AG04449 (cell line): ENCODE measurements at regions not wholly inside any gene's neighbourhood (a gene's known extent, or its start where the extent isn't known, plus 50 kb on each side); places are given as distances from the start of the nearest gene placed in this dataset.

Experiments
- CTCF ChIA-PET: fragments of 350-600 bp; formaldehyde crosslinking; extraction: SDS; loops from one replicate; lab custom pipeline; 2021; ENCODE audit warnings: antibody characterized with exemption; lab: Yijun Ruan, JAX
- POLR2A ChIA-PET: fragments of 400-600, 350-600 bp; formaldehyde crosslinking; extraction: SDS; loops from one replicate; lab custom pipeline; 2020; ENCODE audit warnings: antibody characterized with exemption, inconsistent platforms; lab: Yijun Ruan, JAX
- DNase-seq: peaks from one replicate; pipeline ENCODE4 v3.0.0-alpha.2; 2010; ENCODE audit warnings: low read depth, low spot score
- H3K4me3 ChIP-seq: 2 replicates; pipeline ENCODE4 v1.5.1; 2011; ENCODE audit warnings: low read depth, mild to moderate bottlenecking, control low read depth, low read length
- CTCF ChIP-seq: IDR thresholded peaks from one replicate; pipeline ENCODE4 v1.5.1; 2011; ENCODE audit warnings: mild to moderate bottlenecking, moderate library complexity, low read length, control low read depth, inconsistent platforms; ENCODE audit not compliant: insufficient read depth; ENCODE audit errors: missing control alignments

DNA sequence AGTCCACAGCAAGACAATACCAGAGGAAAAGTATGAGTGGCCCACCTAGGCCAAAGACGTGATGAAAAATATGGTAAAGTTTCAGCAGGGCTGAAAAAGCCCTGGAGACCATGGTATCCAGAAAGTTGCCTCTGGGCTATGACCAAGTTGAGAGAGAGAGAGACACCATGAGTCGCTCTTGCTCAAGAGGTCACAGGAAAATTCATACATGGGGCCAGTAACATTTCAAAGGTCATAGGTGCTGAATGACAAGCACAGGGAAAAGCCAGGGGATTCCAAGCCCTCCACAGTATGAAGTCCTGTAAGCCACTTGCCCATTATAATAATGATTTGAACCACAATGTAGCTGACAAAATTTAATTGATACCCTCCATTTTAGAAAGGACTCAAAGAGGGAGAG is 657.7 kb upstream of the CITED2 start:
- CTCF ChIA-PET, result no interaction called here
- no peak overlapping the region for H3K4me3 ChIP-seq
- DNase-seq, result no peak
- POLR2A ChIA-PET, result no interaction called here
- no peak for TF ChIP-seq CTCF

- ChIA-PET POLR2A (no interaction called here), CTCF (no interaction called here)
- no peak for DNase-seq
- H3K4me3 ChIP-seq, result no peak overlapping the region
- no peak for TF ChIP-seq CTCF
These were observed 655.1 kb upstream of the CITED2 start for GRCh38 chr6:140029551-140029950.

DNA sequence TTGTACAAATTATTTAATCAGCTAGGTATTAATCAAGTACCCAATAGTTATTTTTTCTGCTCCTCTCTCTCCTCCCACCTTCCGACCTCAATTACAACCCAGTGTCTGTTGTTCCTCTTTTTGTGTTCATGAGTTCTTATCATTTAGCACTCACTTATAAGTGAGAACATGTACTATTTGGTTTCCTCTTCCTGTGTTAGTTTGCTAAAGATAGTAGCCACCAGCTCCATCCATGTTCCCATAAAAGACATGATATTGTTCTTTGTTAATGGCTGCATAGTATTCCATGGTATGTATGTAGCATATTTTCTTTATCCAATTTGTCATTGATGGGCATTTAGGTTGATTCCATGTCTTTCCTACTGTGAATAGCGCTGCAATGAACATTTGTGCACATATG is 652.8 kb upstream of the CITED2 start:
- no peak overlapping the region for H3K4me3 ChIP-seq
- DNase-seq, result no peak
- CTCF ChIA-PET, result interaction anchor here (1.4 kb wide), 1 partner anchor 9 kb away, joined by 4 read pairs; no protein-coding TSS in a partner anchor
- POLR2A ChIA-PET, result no interaction called here
- TF ChIP-seq CTCF, result no peak

- TF ChIP-seq CTCF, result no peak
These were observed 652.1 kb upstream of the CITED2 start for GRCh38 chr6:140026546-140026945.

DNA sequence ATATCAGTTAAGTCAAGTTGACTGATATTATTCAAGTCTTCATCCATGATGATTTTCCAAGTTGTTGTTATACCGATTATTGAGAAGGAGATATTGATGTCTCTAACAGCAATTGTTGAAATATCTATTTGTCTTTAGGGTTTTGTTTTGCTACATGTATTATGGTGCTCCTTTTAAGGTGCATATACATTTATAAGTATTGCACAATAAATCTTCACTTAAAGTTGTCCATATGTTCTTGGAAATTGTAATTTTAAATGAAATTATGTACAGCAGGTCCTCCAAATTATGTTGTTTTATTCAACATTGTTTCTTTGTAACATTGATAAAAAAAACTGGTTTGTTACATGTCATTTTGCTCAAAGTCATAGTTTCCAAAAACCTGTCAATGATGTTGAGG is 650.7 kb upstream of the CITED2 start:
- TF ChIP-seq CTCF, result no peak
- POLR2A ChIA-PET, result no interaction called here
- CTCF ChIA-PET, result no interaction called here
- no peak overlapping the region for H3K4me3 ChIP-seq
- no peak for DNase-seq

More at GRCh38 chr6:140026546-140026945, 652.1 kb upstream of the CITED2 start:
- POLR2A ChIA-PET, result no interaction called here
- CTCF ChIA-PET, result no interaction called here
- no peak for DNase-seq
- H3K4me3 ChIP-seq, result no peak overlapping the region

DNA sequence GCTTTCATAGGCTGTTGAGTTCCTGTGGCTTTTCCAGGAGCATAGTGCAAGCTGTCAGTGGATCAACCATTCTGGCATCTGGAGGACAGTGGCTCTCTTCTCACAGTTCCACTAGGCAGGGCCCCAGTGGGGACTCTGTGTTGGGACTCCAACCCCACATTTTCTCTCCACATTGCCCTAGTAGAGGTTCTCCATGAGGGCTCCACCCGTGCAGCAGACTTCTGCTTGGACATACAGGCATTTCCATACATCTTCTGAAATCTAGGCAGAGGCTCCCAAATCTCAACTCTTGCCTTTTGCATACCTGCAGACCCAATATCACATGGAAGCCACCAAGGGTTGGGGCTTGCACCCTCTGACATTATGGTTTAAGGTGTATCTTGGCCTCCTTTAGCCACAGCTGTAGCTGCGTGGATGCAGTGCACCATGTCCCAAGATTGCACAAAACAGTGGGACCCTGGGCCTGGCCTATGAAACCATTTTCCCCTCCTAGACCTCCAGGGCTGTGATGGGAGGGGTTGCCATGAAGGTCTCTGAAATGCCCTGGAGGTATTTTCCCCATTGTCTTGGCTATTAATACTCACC is 645.9 kb upstream of the CITED2 start:
- no peak overlapping the region for H3K4me3 ChIP-seq
- ChIA-PET POLR2A (no interaction called here), CTCF (no interaction called here)
- no peak for DNase-seq
- no peak for TF ChIP-seq CTCF
